Esophagus muscularis mucosa (tissue), 4 donors: ENCODE measurements at regions not wholly inside any gene's neighbourhood (a gene's known extent, or its start where the extent isn't known, plus 50 kb on each side); places are given as distances from the start of the nearest gene placed in this dataset.

Experiments
- CTCF ChIP-seq, 3 experiments: fragments of 200-600 bp in 2 of 3; fragments of 450-650 bp in 1 of 3; sonication (generic) in 2 of 3; IDR thresholded peaks; one replicate each; pipeline ENCODE4 v1.5.1; 2017 to 2019; ENCODE audit warnings: antibody characterized with exemption in 3 of 3, mild to moderate bottlenecking in 2 of 3, moderate library complexity in 1 of 3
- EP300 ChIP-seq: sonication (generic); formaldehyde crosslinking; IDR thresholded peaks from one replicate; pipeline ENCODE4 v1.6.1; 2017; ENCODE audit warnings: antibody characterized with exemption
- POLR2A ChIP-seq: fragments of 450-650 bp; IDR thresholded peaks from one replicate; pipeline ENCODE4 v1.6.1; 2017; ENCODE audit warnings: antibody characterized with exemption, moderate library complexity, mild to moderate bottlenecking, low read depth
- POLR2AphosphoS5 ChIP-seq, 2 donors: sonication (generic); formaldehyde crosslinking; IDR thresholded peaks; one replicate each; pipeline ENCODE4 v1.6.1; 2017; ENCODE audit warnings: antibody characterized with exemption in 2 of 2

GRCh38 chr9:93891549-93892310 is 63.4 kb downstream of the BARX1 start:
- TF ChIP-seq CTCF (IDR thresholded peaks at IDR 0.05) (no peak), POLR2A (no peak), EP300 (no peak), POLR2AphosphoS5 (IDR thresholded peaks at IDR 0.05) (no peak)
